MM.1S (cell line): ENCODE measurements at regions not wholly inside any gene's neighbourhood (a gene's known extent, or its start where the extent isn't known, plus 50 kb on each side); places are given as distances from the start of the nearest gene placed in this dataset.

Experiments
- CTCF ChIP-seq: fragments of 300-600 bp; sonication (generic); IDR thresholded peaks from 2 replicates; pipeline ENCODE4 v1.5.1; 2016; ENCODE audit warnings: antibody characterized with exemption, low read length, mixed read lengths
- EZH2phosphoT487 ChIP-seq: fragments of 300-600 bp; sonication (generic); IDR thresholded peaks from 2 replicates; pipeline ENCODE4 v1.6.1; 2018; ENCODE audit warnings: antibody characterized with exemption, low read length

- TF ChIP-seq EZH2phosphoT487 (no peak), CTCF (no peak)
Measured at GRCh38 chr20:17059465-17059864, 167.4 kb upstream of the PCSK2 start.
